Parathyroid adenoma (tissue), 2 donors: ENCODE measurements at regions not wholly inside any gene's neighbourhood (a gene's known extent, or its start where the extent isn't known, plus 50 kb on each side); places are given as distances from the start of the nearest gene placed in this dataset.
A peak's percentile ranks its signal among the peaks of the same experiment; 100 is the strongest.
"Not testable (repeated sequence)": the region's sequence is repeated elsewhere in the genome, so short reads cannot be mapped to it uniquely, and the experiment has no call there.

Experiments used
- H2AFZ ChIP-seq: fragments of 300-600 bp; sonication (generic); one replicate; pipeline ENCODE4 v1.7.0; 2017; ENCODE audit warnings: antibody characterized with exemption, mild to moderate bottlenecking
- H3K27ac ChIP-seq: fragments of 300-600 bp; sonication (generic); one replicate; pipeline ENCODE4 v1.7.0; 2017
- H3K27me3 ChIP-seq: fragments of 300-600 bp; sonication (generic); one replicate; pipeline ENCODE4 v1.7.0; 2017; ENCODE audit warnings: low read length; ENCODE audit not compliant: control insufficient read depth, insufficient read depth
- H3K36me3 ChIP-seq: fragments of 300-600 bp; sonication (generic); one replicate; pipeline ENCODE4 v1.7.0; 2017; ENCODE audit warnings: low read length; ENCODE audit not compliant: control insufficient read depth, insufficient read depth
- H3K4me1 ChIP-seq: fragments of 300-600 bp; sonication (generic); one replicate; pipeline ENCODE4 v1.7.0; 2017; ENCODE audit warnings: control low read depth
- H3K4me2 ChIP-seq: fragments of 300-600 bp; sonication (generic); one replicate; pipeline ENCODE4 v1.7.0; 2017; ENCODE audit warnings: low read length
- H3K4me3 ChIP-seq: fragments of 300-600 bp; sonication (generic); one replicate; pipeline ENCODE4 v1.7.0; 2017; ENCODE audit warnings: low read depth, low read length
- H3K79me2 ChIP-seq: fragments of 300-600 bp; sonication (generic); one replicate; pipeline ENCODE4 v1.7.0; 2017; ENCODE audit warnings: control low read depth
- H3K9ac ChIP-seq: fragments of 300-600 bp; sonication (generic); one replicate; pipeline ENCODE4 v1.7.0; 2017; ENCODE audit warnings: mild to moderate bottlenecking
- H3K9me3 ChIP-seq: fragments of 300-600 bp; sonication (generic); one replicate; pipeline ENCODE4 v1.7.0; 2017; ENCODE audit warnings: low read length; ENCODE audit not compliant: control insufficient read depth
- CTCF ChIP-seq: fragments of 300-600 bp; sonication (generic); IDR thresholded peaks from one replicate; pipeline ENCODE4 v1.7.0; 2017; ENCODE audit warnings: antibody characterized with exemption, mild to moderate bottlenecking
- donor health status: primary hyperparathyroidism.

GRCh38 chr5:91293131-91293530 is 90.0 kb downstream of the ARRDC3 start:
- Histone ChIP-seq H3K9ac (no peak overlapping the region), H3K36me3 (no peaks in the 10 kb centered on the region), H3K79me2 (no peaks in the 10 kb centered on the region), H3K27me3 (no peaks in the 10 kb centered on the region), H3K27ac (no peak overlapping the region), H3K9me3 (no peaks in the 10 kb centered on the region), H3K4me2 (no peak overlapping the region), H2AFZ (no peak overlapping the region), H3K4me3 (no peak overlapping the region), H3K4me1 (peaks cover 14% of the 10 kb centered on the region)
- TF ChIP-seq CTCF = no peak

- H3K27ac ChIP-seq = no peak overlapping the region
- no peaks in the 10 kb centered on the region for H3K27me3 ChIP-seq
- no peaks in the 10 kb centered on the region for H3K79me2 ChIP-seq
- no peak overlapping the region for H3K9ac ChIP-seq
- H3K4me2 ChIP-seq = no peak overlapping the region
- no peaks in the 10 kb centered on the region for H3K9me3 ChIP-seq
- H3K36me3 ChIP-seq = no peaks in the 10 kb centered on the region
- H2AFZ ChIP-seq = peak overlapping the region; percentile 63
- peaks cover 13% of the 10 kb centered on the region for H3K4me1 ChIP-seq
- H3K4me3 ChIP-seq = no peak overlapping the region
- no peak for TF ChIP-seq CTCF
Measured at GRCh38 chr5:91291628-91292569, 91.2 kb downstream of the ARRDC3 start.

DNA sequence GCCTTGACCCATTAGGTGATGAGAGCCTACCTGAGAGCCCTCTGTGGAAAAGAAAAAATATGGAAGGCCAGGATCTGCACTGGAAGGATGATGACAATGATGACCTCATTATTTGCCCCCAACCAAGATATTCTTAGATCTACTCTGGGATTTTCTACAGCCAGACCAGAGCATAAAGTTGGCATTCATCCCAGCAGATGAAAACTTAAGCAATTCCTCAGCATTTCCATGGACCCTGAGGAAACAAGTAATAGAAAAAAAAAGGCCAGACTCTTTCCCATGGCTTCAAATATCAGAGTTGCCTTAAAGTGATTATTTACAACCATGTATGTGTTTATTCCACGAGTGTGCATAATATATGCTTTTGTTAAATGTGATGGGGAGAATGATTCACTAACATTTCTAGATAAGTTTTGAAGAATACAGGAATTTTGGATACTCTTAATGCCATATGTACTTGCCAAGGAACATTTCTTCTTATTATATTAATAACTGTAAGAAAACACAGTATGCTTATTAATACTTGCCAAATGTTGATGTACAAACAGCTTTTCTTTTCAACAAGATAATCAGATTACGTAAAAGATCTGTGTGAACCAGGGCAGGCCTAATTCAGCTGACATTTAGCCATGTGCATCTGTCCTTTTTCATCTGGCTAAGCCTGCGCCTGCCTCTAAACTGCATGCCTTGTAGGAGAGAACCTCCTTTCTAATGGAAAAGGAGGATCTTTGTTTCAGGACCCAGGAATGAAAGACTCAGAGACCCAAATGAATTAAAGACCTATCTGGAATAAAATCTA is 94.8 kb downstream of the ARRDC3 start:
- no peaks in the 10 kb centered on the region for H3K79me2 ChIP-seq
- H3K9ac ChIP-seq = no peak overlapping the region
- H3K9me3 ChIP-seq = no peaks in the 10 kb centered on the region
- no peak overlapping the region for H3K4me2 ChIP-seq
- H3K4me1 ChIP-seq = peaks cover 2% of the 10 kb centered on the region
- H3K27me3 ChIP-seq = no peaks in the 10 kb centered on the region
- no peaks in the 10 kb centered on the region for H3K36me3 ChIP-seq
- peak overlapping the region; percentile 25 for H2AFZ ChIP-seq
- peak overlapping the region; percentile 37 for H3K27ac ChIP-seq
- no peak for TF ChIP-seq CTCF
- H3K4me3 ChIP-seq = no peak overlapping the region

GRCh38 chr5:91285062-91285461 is 98.1 kb downstream of the ARRDC3 start:
- not testable (repeated sequence) for H3K4me2 ChIP-seq, H3K36me3 ChIP-seq, H3K9me3 ChIP-seq, H2AFZ ChIP-seq, H3K4me3 ChIP-seq, H3K9ac ChIP-seq, H3K79me2 ChIP-seq, H3K27ac ChIP-seq, H3K4me1 ChIP-seq, H3K27me3 ChIP-seq

DNA sequence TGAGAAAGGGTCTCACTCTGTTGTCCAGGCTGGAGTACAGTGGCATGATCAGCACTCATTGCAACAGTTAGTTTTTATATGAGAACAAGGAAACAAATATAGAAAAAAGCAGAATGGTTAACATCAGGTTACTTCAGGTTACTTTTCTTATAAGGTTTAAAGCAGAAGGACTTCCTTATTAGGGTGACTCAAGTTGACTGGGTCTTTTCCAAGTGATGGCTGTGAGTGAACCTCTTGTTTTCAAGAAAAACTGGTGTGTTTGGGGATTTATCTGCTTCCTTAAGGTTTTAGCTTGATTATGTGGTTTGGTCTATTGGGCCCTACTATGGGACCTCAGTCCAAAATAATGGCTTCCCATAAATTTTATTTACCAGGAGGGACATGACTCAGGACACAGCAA is 99.2 kb downstream of the ARRDC3 start:
- H3K4me2 ChIP-seq = no peak overlapping the region
- H3K9me3 ChIP-seq = no peaks in the 10 kb centered on the region
- H3K4me1 ChIP-seq = peaks cover 7% of the 10 kb centered on the region
- TF ChIP-seq CTCF = no peak
- H3K27ac ChIP-seq = no peak overlapping the region
- no peaks in the 10 kb centered on the region for H3K27me3 ChIP-seq
- no peaks in the 10 kb centered on the region for H3K36me3 ChIP-seq
- H3K9ac ChIP-seq = no peak overlapping the region
- no peak overlapping the region for H2AFZ ChIP-seq
- H3K79me2 ChIP-seq = no peaks in the 10 kb centered on the region
- no peak overlapping the region for H3K4me3 ChIP-seq
